ENCODE measurements at regions not wholly inside any gene's neighbourhood (a gene's known extent, or its start where the extent isn't known, plus 50 kb on each side); places are given as distances from the start of the nearest gene placed in this dataset.

- intact Hi-C loops (cut with DNase I, micrococcal nuclease): no loop called here
- no peaks in the 10 kb centered on the region for H3K36me3 Mint-ChIP-seq (ENCODE audit: low read depth)
- ChIA-PET CTCF (no interaction called here), POLR2A (no interaction called here)
- no peak for ATAC-seq
- H3K4me1 Mint-ChIP-seq: no peaks in the 10 kb centered on the region
- H3K4me3 Mint-ChIP-seq: no peak overlapping the region
- H3K27ac Mint-ChIP-seq: no peak overlapping the region
- H3K27me3 Mint-ChIP-seq: no peaks in the 10 kb centered on the region
- peaks cover 11% of the 10 kb centered on the region for H3K9me3 Mint-ChIP-seq (ENCODE audit: low read depth)
- DNase-seq: no peak
Observed at GRCh38 chr4:134324179-134324578, 122.6 kb upstream of the PABPC4L start.

DNA sequence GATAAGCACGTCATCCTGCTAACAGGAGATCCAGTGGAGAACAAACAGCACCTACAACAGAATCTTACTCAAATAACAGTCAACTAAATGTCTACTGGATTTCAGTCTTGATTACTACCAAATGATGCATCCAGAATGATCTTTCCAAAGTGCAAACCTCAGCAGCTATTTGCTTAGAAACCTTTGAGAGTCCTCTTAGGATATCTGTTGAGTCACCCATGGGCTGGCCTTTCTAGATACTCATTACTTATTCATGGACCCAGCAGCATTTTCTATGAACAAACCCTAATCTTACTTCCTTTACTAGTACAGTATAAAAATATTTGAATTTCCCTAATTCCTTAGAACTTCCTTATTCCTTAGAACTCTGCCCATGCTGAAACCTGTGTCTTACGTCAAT lies 118.5 kb upstream of the PABPC4L start:
- POLR2A ChIA-PET: no interaction called here
- no peak overlapping the region for H3K4me3 Mint-ChIP-seq
- no peaks in the 10 kb centered on the region for H3K36me3 Mint-ChIP-seq (ENCODE audit: low read depth)
- peaks cover 10% of the 10 kb centered on the region for H3K9me3 Mint-ChIP-seq (ENCODE audit: low read depth)
- DNase-seq (no peak), ATAC-seq (no peak)
- no peak overlapping the region for H3K27ac Mint-ChIP-seq
- no peaks in the 10 kb centered on the region for H3K4me1 Mint-ChIP-seq
- CTCF ChIA-PET: no interaction called here
- no peaks in the 10 kb centered on the region for H3K27me3 Mint-ChIP-seq
- intact Hi-C loops (cut with DNase I, micrococcal nuclease): no loop called here

- Mint-ChIP-seq H3K36me3 (ENCODE audit: low read depth) (no peaks in the 10 kb centered on the region), H3K4me3 (no peak overlapping the region), H3K9me3 (ENCODE audit: low read depth) (peaks cover 8% of the 10 kb centered on the region), H3K27ac (no peak overlapping the region), H3K27me3 (no peaks in the 10 kb centered on the region), H3K4me1 (no peaks in the 10 kb centered on the region)
- ATAC-seq (no peak), DNase-seq (no peak)
- ChIA-PET POLR2A (no interaction called here), CTCF (no interaction called here)
- intact Hi-C loops (cut with DNase I, micrococcal nuclease): no loop called here
Observed at GRCh38 chr4:134313591-134313990, 112.0 kb upstream of the PABPC4L start.

GRCh38 chr4:134309715-134310114 lies 108.1 kb upstream of the PABPC4L start:
- intact Hi-C loops (cut with DNase I, micrococcal nuclease): no loop called here
- ChIA-PET CTCF (no interaction called here), POLR2A (no interaction called here)
- ATAC-seq (no peak), DNase-seq (no peak)
- Mint-ChIP-seq H3K9me3 (ENCODE audit: low read depth) (peaks cover 10% of the 10 kb centered on the region), H3K36me3 (ENCODE audit: low read depth) (no peaks in the 10 kb centered on the region), H3K27me3 (no peaks in the 10 kb centered on the region), H3K27ac (no peak overlapping the region), H3K4me1 (no peaks in the 10 kb centered on the region), H3K4me3 (no peak overlapping the region)

GRCh38 chr4:134308910-134309309 lies 107.3 kb upstream of the PABPC4L start:
- peaks cover 15% of the 10 kb centered on the region for H3K9me3 Mint-ChIP-seq (ENCODE audit: low read depth)

GRCh38 chr4:134298313-134298712 lies 96.7 kb upstream of the PABPC4L start:
- Mint-ChIP-seq H3K4me1 (no peaks in the 10 kb centered on the region), H3K27ac (no peak overlapping the region), H3K9me3 (ENCODE audit: low read depth) (peaks cover 6% of the 10 kb centered on the region), H3K27me3 (no peaks in the 10 kb centered on the region), H3K36me3 (ENCODE audit: low read depth) (no peaks in the 10 kb centered on the region), H3K4me3 (no peak overlapping the region)
- no peak for ATAC-seq
- intact Hi-C loops (cut with DNase I, micrococcal nuclease): no loop called here
- no peak for DNase-seq
- ChIA-PET CTCF (no interaction called here), POLR2A (no interaction called here)

More at GRCh38 chr4:134308910-134309309, 107.3 kb upstream of the PABPC4L start:
- DNase-seq (no peak), ATAC-seq (no peak)
- H3K4me3 Mint-ChIP-seq: no peak overlapping the region
- H3K4me1 Mint-ChIP-seq: no peaks in the 10 kb centered on the region
- no peaks in the 10 kb centered on the region for H3K27me3 Mint-ChIP-seq
- intact Hi-C loops (cut with DNase I, micrococcal nuclease): no loop called here
- ChIA-PET POLR2A (no interaction called here), CTCF (no interaction called here)
- no peak overlapping the region for H3K27ac Mint-ChIP-seq
- no peaks in the 10 kb centered on the region for H3K36me3 Mint-ChIP-seq (ENCODE audit: low read depth)

DNA sequence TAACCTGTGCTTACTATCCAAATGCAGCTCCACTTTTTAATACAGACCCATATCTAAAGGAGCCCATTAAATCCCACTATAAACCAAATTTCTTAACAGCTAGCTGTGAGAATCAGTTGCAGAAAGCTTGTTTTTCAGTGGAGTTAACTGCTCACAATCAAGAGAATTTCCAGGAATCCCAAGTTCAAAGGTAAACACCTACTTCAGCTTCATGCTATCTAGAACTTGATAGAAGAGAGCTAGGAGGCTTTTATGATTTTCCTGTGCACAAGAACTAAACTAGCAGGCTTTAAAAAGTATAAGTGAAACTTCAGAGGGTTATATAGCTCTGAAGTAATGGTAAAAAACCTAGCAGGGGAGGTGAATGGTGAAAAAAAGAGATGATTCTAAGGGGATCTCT lies 96.2 kb upstream of the PABPC4L start:
- Mint-ChIP-seq H3K36me3 (ENCODE audit: low read depth) (no peaks in the 10 kb centered on the region), H3K27me3 (no peaks in the 10 kb centered on the region), H3K4me3 (no peak overlapping the region), H3K4me1 (no peaks in the 10 kb centered on the region), H3K9me3 (ENCODE audit: low read depth) (peaks cover 7% of the 10 kb centered on the region), H3K27ac (no peak overlapping the region)
- DNase-seq: no peak
- POLR2A ChIA-PET: no interaction called here
- no peak for ATAC-seq
- intact Hi-C loops (cut with DNase I, micrococcal nuclease): no loop called here
- CTCF ChIA-PET: no interaction called here

DNA sequence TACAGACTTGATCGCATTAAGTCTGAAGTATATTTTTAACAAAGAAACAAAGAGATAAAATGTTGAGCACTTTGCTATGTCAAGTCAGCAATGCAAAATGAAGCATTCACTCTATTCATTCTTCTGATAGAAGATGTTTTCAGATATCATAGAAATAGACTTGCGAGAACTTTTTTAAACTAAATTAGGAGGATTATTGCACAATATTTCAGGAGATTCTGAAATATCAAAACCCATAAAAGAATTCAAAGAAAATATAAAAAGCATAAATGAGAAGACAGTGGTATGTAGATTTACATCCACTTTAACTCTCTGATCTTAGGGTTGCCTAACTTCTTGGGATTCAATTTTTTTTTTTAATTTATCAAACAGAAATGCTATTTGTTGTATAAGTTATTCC lies 81.1 kb upstream of the PABPC4L start:
- intact Hi-C loops (cut with DNase I, micrococcal nuclease): no loop called here
- DNase-seq (no peak), ATAC-seq (no peak)
- Mint-ChIP-seq H3K27ac (no peak overlapping the region), H3K27me3 (no peaks in the 10 kb centered on the region), H3K36me3 (ENCODE audit: low read depth) (no peaks in the 10 kb centered on the region), H3K9me3 (ENCODE audit: low read depth) (peaks cover 5% of the 10 kb centered on the region), H3K4me3 (no peak overlapping the region), H3K4me1 (no peaks in the 10 kb centered on the region)
- ChIA-PET POLR2A (no interaction called here), CTCF (no interaction called here)

DNA sequence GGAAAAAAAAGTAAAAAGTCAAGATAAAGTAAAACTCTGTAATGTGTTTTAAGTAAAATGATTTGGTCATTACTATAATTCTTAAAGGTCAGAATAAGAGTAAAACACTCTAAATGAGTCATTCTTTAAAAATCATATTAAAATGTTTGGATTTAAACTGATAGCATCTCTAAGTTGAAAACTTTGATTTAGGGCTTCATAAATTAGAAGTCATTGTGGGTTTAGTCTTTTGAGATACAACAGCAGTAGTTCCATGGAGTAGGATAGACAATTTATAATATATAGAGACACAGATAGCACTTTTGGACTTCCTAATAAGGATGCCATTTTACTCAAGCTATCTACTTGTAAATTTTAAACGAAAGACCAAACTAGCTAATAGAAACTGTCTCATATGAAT lies 77.1 kb upstream of the PABPC4L start:
- ChIA-PET CTCF (no interaction called here), POLR2A (no interaction called here)
- no peak overlapping the region for H3K4me3 Mint-ChIP-seq
- no peaks in the 10 kb centered on the region for H3K27me3 Mint-ChIP-seq
- H3K27ac Mint-ChIP-seq: no peak overlapping the region
- intact Hi-C loops (cut with DNase I, micrococcal nuclease): no loop called here
- DNase-seq (no peak), ATAC-seq (no peak)
- H3K36me3 Mint-ChIP-seq (ENCODE audit: low read depth): no peaks in the 10 kb centered on the region
- H3K4me1 Mint-ChIP-seq: no peaks in the 10 kb centered on the region
- H3K9me3 Mint-ChIP-seq (ENCODE audit: low read depth): peaks cover 3% of the 10 kb centered on the region

DNA sequence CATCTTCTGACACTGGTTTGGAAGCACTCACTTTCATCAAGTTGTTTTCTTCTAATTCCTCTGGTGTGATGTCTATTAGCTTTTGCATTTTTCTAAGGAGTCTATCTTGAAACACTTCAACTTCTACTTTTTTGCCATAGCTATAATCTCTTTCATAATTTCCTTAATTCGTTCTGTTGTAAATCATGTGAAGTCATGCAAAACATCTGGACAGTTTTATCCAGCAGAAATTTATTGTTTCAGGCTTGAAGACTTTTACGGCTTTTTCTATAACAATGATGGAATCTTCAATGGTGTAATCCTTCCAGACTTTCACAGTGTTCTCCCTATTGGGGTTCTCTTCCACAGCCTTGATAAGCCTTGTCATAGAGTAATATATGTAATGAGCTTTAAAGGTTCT lies 74.9 kb upstream of the PABPC4L start:
- no peak overlapping the region for H3K27ac Mint-ChIP-seq
- H3K36me3 Mint-ChIP-seq (ENCODE audit: low read depth): no peaks in the 10 kb centered on the region
- CTCF ChIA-PET: interaction anchor here (0.7 kb wide), 1 partner anchor 9 kb away, joined by 3 read pairs; no protein-coding TSS in a partner anchor

GRCh38 chr4:134260126-134260525 lies 58.5 kb upstream of the PABPC4L start:
- ATAC-seq (no peak), DNase-seq (no peak)
- Mint-ChIP-seq H3K4me1 (no peaks in the 10 kb centered on the region), H3K27me3 (no peaks in the 10 kb centered on the region), H3K36me3 (ENCODE audit: low read depth) (no peaks in the 10 kb centered on the region), H3K27ac (no peak overlapping the region), H3K4me3 (no peak overlapping the region), H3K9me3 (ENCODE audit: low read depth) (peaks cover 6% of the 10 kb centered on the region)
- intact Hi-C loops (cut with DNase I, micrococcal nuclease): no loop called here
- POLR2A ChIA-PET: no interaction called here
- CTCF ChIA-PET: interaction anchor here (0.6 kb wide), 1 partner anchor 1448 kb away, joined by 3 read pairs; no protein-coding TSS in a partner anchor

More for the DNA sequence above, 74.9 kb upstream of the PABPC4L start:
- no peak for ATAC-seq
- POLR2A ChIA-PET: no interaction called here
- H3K27me3 Mint-ChIP-seq: no peaks in the 10 kb centered on the region
- intact Hi-C loops (cut with DNase I, micrococcal nuclease): no loop called here
- no peak overlapping the region for H3K4me3 Mint-ChIP-seq
- H3K9me3 Mint-ChIP-seq (ENCODE audit: low read depth): peaks cover 5% of the 10 kb centered on the region
- no peaks in the 10 kb centered on the region for H3K4me1 Mint-ChIP-seq
- no peak for DNase-seq

Data from activated CD4-positive, alpha-beta T cell treated with anti-CD3 and anti-CD28 coated beads for 36 hours (primary cell).